ENCODE measurements at regions not wholly inside any gene's neighbourhood (a gene's known extent, or its start where the extent isn't known, plus 50 kb on each side); places are given as distances from the start of the nearest gene placed in this dataset.
"Not testable (repeated sequence)": the region's sequence is repeated elsewhere in the genome, so short reads cannot be mapped to it uniquely, and the experiment has no call there.

DNA sequence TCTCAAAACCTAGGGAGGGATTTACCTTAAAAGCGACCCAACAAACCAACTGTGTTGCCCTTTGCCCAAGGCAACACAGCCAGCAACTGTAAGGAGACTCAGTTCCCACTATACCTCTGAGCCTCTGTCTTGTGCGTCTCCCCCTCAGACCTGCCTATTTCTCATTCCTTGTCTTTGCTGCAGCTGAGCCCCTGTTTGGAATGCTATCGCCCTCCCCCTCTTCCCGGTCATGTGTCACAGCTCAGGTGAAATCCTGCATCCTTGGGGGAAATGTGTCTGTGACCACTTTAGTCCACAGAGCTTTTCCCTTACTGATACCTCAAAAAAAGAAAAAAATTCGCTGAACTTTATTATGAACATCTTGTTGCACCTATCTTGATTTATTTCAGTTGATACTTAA lies 52.0 kb upstream of the LRIG1 start:
- FAIRE-seq (no peak), DNase-seq (ENCODE audit: low spot score in 2 of 2) (no peak)

DNA sequence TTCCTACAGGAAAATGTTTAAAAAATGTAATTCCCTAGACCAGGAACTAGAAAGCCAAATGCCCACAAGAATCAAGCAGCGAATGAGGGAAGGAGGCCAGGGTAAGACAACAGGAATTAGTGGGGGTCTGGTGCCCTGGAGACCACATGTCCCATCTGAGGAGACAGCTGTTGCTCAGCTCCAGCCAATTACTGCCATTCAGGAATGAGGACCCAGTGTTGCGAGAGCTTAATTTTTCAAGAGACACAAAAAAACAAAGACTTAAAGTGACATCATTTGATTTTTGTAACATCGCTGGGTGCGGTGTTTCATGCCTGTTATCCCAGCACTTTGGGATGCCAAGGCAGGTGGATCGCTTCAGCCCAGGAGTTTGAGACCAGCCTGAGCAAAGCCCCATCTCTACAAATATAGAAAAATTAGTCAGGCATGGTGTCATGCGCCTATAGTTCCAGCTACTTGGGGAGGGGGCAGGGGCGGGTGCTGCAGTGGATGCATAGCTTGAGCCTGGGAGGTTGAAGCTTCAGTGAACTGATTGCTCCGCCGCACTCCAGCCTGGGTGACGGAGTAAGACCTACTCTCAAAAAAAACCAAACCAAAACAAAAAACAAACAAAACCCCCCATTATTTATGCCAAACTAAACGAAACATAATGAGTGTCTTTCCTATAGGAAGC lies 52.8 kb upstream of the LRIG1 start:
- FAIRE-seq (no peak), DNase-seq (ENCODE audit: low spot score in 2 of 2) (no peak)

- no peak for FAIRE-seq
- DNase-seq (ENCODE audit: low spot score in 2 of 2): no peak
Observed at GRCh38 chr3:66554178-66554577, 53.4 kb upstream of the LRIG1 start.

- DNase-seq (ENCODE audit: low spot score in 2 of 2) (no peak), FAIRE-seq (no peak)
Observed at GRCh38 chr3:66555214-66555844, 54.5 kb upstream of the LRIG1 start.

- FAIRE-seq (no peak), DNase-seq (ENCODE audit: low spot score in 2 of 2) (no peak)
Observed at GRCh38 chr3:66557170-66557569, 56.3 kb upstream of the LRIG1 start.

DNA sequence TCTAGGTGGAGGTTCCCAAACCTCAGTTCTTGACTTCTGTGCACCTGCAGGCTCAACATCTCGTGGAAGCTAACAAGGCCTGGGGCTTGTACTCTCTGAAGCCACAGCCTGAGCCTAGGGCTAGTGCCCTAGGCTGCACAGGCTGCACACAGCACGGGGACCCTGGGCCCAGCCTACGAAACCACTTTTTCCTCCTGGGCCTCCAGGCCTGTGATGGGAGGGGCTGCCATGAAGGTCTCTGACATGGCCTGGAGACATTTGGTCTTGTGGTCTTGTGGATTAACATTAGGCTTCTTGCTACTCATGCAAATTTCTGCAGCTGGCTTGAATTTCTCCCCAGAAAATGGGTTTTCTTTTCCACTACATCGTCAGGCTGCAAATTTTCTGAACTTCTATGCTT lies 59.1 kb upstream of the LRIG1 start:
- not testable (repeated sequence) for DNase-seq (ENCODE audit: low spot score in 2 of 2); FAIRE-seq

GRCh38 chr3:66561367-66561766 lies 60.5 kb upstream of the LRIG1 start:
- no peak for FAIRE-seq

GRCh38 chr3:66565301-66565700 lies 64.5 kb upstream of the LRIG1 start:
- DNase-seq (ENCODE audit: low spot score in 2 of 2) (no peak), FAIRE-seq (no peak)

More at GRCh38 chr3:66561367-66561766, 60.5 kb upstream of the LRIG1 start:
- DNase-seq (ENCODE audit: low spot score in 2 of 2): no peak

DNA sequence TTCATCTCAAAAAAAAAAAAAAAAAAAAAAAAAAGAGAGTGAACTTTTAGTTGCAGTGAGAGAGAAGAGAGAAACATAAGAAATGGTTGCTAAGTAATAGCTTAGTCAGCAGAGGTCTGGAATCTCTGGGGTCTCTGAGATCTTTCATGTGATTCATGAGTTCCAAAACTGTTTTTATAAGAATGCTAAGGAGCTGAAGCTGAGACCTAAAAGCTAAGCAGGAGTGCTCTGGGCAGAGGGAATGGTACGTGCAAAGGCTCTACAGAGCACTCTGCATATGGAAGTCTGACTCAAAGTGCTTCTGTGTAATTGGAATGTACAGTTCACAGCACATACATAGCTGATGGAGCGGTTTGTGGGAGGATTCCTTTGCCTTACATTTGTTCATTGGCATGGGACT lies 66.3 kb upstream of the LRIG1 start:
- DNase-seq (ENCODE audit: low spot score in 2 of 2) (no peak), FAIRE-seq (no peak)

DNA sequence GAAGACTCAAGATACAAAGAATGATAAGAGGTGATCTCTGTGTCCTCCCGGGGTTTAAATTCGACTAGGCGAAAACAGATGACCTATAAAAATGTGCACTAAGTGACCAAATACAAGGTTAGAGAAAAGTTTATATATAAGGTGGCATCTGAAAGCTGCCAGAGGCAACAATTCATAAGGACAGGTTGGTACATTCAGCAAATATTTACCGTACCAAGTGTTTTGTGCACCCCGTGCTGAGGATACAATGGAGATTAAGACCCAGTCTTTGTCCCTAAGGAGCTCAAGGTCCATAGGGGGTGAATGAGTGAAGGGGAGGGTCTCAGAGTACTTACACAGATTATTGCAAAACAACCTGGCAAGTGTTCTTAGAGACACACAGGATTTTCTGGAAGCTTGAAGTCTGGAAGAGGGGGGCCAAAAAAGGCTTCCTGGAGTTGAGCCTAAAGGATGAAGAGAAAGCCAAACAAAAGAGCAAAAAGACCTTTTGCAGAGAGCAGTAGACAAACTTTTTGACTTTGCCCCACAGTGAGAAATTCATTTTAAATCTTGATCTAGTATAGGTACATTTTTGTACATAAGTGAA lies 71.4 kb upstream of the LRIG1 start:
- DNase-seq (ENCODE audit: low spot score in 2 of 2) (no peak), FAIRE-seq (no peak)

GRCh38 chr3:66572938-66573710 lies 72.3 kb upstream of the LRIG1 start:
- no peak for FAIRE-seq
- DNase-seq (ENCODE audit: low spot score in 2 of 2): no peak

DNA sequence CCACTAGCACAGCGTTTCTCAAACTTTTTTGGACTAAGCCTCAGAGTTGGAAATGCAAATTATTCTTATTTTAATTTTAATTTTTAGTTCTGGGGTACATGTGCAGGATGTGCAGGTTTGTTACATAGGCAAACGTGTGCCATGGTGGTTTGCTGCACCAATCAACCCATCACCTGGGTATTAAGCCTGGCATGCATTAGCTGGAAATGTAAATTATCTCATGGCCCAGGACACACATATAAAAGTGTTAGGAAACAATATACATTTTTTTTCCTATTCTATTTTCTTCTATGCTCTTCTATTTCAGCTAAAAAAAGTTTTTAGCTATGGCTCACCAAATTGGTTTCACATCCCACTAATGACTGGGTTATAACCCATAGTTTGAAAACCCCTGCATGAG lies 73.3 kb upstream of the LRIG1 start:
- DNase-seq (ENCODE audit: low spot score in 2 of 2) (no peak), FAIRE-seq (no peak)

GRCh38 chr3:66577426-66578203 lies 76.8 kb upstream of the LRIG1 start:
- DNase-seq (ENCODE audit: low spot score in 2 of 2) (no peak), FAIRE-seq (peak; percentile 26)

GRCh38 chr3:66581256-66581655 lies 80.4 kb upstream of the LRIG1 start:
- FAIRE-seq: no peak
- no peak for DNase-seq (ENCODE audit: low spot score in 2 of 2)

- no peak for FAIRE-seq
- DNase-seq (ENCODE audit: low spot score in 2 of 2): no peak
Observed at GRCh38 chr3:66582721-66583423, 82.0 kb upstream of the LRIG1 start.

- FAIRE-seq (no peak), DNase-seq (ENCODE audit: low spot score in 2 of 2) (no peak)
Observed at GRCh38 chr3:66583424-66584040, 82.7 kb upstream of the LRIG1 start.

- FAIRE-seq (no peak), DNase-seq (ENCODE audit: low spot score in 2 of 2) (no peak)
Observed at GRCh38 chr3:66585520-66586095, 84.8 kb upstream of the LRIG1 start.

- DNase-seq (ENCODE audit: low spot score in 2 of 2) (no peak), FAIRE-seq (no peak)
Observed at GRCh38 chr3:66586853-66587252, 86.0 kb upstream of the LRIG1 start.

GRCh38 chr3:66588340-66588847 lies 87.6 kb upstream of the LRIG1 start:
- DNase-seq (ENCODE audit: low spot score in 2 of 2) (no peak), FAIRE-seq (no peak)
